ENCODE measurements at regions not wholly inside any gene's neighbourhood (a gene's known extent, or its start where the extent isn't known, plus 50 kb on each side); places are given as distances from the start of the nearest gene placed in this dataset.

DNA sequence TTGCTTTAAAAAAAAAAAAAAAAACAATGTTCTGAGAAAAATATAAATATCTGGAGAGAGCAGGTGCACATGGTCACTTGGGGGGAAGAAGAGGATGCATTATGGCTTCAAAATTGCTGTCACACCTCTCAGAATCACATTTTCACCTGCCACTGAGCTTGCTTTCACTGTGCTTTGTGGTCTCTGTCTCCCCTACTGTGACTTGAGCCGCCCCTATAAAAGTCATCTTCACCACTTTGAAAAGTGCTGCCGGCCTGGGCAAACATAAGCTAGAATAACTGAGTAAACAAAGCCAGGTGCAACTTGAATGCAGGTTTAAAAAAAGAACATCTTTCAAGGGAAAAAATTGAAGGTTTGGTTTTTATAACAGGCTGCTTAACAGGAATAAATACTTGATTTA lies 368.1 kb upstream of the GRIA1 start:
- no peak for DNase-seq (ENCODE audit: low spot score in 2 of 2)
- Histone ChIP-seq H3K4me1 (no peaks in the 10 kb centered on the region), H3K36me3 (no peaks in the 10 kb centered on the region), H3K4me3 (no peak overlapping the region), H3K27ac (no peak overlapping the region), H3K9me3 (no peaks in the 10 kb centered on the region), H3K27me3 (no peaks in the 10 kb centered on the region)
- TF ChIP-seq EP300 (IDR thresholded peaks at IDR 0.05) (no peak), POLR2A (IDR thresholded peaks at IDR 0.05) (no peak), CTCF (IDR thresholded peaks at IDR 0.05) (no peak)
- 8 to 11% methylated on average over 2 of the region's 2 CpGs for WGBS, 2 donors

DNA sequence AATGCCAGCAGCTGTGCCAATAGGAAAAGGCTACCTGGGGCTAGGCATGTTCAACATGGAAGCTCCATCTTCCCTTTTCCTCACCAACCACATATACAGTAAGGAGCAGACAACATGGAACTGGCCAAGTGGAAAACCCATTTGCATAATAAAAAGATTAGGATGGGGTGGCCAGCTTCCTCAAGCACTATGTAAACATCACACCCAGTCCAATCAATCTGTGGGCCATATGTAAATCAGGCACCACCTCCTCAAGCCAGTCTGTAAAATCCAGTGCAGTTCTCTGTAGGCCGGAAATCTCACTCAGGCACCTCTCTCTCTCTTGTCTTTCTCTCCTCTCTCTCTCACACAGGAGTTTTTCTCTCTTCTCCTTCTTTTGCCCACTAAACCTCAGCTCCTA lies 360.2 kb upstream of the GRIA1 start:
- H3K27ac ChIP-seq, result no peak overlapping the region
- H3K4me3 ChIP-seq, result no peak overlapping the region
- 67 to 79% methylated on average over 1 of the region's 1 CpG for WGBS, 2 donors
- H3K36me3 ChIP-seq, result no peaks in the 10 kb centered on the region
- no peaks in the 10 kb centered on the region for H3K4me1 ChIP-seq
- H3K27me3 ChIP-seq, result no peaks in the 10 kb centered on the region
- no peaks in the 10 kb centered on the region for H3K9me3 ChIP-seq
- TF ChIP-seq CTCF (IDR thresholded peaks at IDR 0.05), result no peak
- no peak for TF ChIP-seq POLR2A (IDR thresholded peaks at IDR 0.05)
- TF ChIP-seq EP300 (IDR thresholded peaks at IDR 0.05), result no peak
- DNase-seq (ENCODE audit: low spot score in 2 of 2), result no peak

DNA sequence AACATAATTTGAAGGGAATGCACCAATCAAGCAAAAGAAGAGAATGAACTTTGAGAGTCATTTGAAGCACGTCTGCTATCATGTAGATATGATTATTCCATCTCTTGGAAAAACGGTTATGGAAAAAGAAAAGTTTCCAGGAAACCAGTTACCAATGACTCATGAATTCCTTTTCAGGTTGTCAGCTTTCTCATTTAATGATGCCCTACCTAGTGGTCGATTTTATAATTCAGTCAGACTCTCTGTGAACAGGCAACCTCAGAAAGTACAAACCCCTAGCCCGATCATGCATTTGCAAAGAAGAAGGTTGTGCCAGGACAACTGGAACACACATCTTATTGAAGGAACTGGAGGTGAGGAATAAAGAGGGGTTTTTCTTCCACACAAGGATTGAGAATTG lies 355.1 kb upstream of the GRIA1 start:
- no peaks in the 10 kb centered on the region for H3K4me1 ChIP-seq
- TF ChIP-seq EP300 (IDR thresholded peaks at IDR 0.05) (no peak), CTCF (IDR thresholded peaks at IDR 0.05) (no peak), POLR2A (IDR thresholded peaks at IDR 0.05) (no peak)
- no peaks in the 10 kb centered on the region for H3K27me3 ChIP-seq
- H3K27ac ChIP-seq, result no peak overlapping the region
- H3K9me3 ChIP-seq, result no peaks in the 10 kb centered on the region
- H3K4me3 ChIP-seq, result no peak overlapping the region
- no peaks in the 10 kb centered on the region for H3K36me3 ChIP-seq
- no peak for DNase-seq (ENCODE audit: low spot score in 2 of 2)
- WGBS, 2 donors, result 59 to 60% methylated on average over 4 of the region's 4 CpGs

- WGBS, 2 donors, result 58 to 63% methylated on average over 6 of the region's 6 CpGs
- no peak for DNase-seq (ENCODE audit: low spot score in 2 of 2)
Measured at GRCh38 chr5:153136910-153137614, 353.4 kb upstream of the GRIA1 start.

More at GRCh38 chr5:153136910-153137614, 353.4 kb upstream of the GRIA1 start:
- Histone ChIP-seq H3K4me3 (no peak overlapping the region), H3K4me1 (no peaks in the 10 kb centered on the region), H3K27me3 (no peaks in the 10 kb centered on the region), H3K36me3 (no peaks in the 10 kb centered on the region), H3K9me3 (no peaks in the 10 kb centered on the region), H3K27ac (no peak overlapping the region)
- TF ChIP-seq CTCF (IDR thresholded peaks at IDR 0.05), result no peak
